HG02642 (cell line): ENCODE measurements at regions not wholly inside any gene's neighbourhood (a gene's known extent, or its start where the extent isn't known, plus 50 kb on each side); places are given as distances from the start of the nearest gene placed in this dataset.
"Not testable (repeated sequence)": the region's sequence is repeated elsewhere in the genome, so short reads cannot be mapped to it uniquely, and the experiment has no call there.

ENCODE experiments used
- ATAC-seq: cut with Tn5 transposase; IDR thresholded peaks from one replicate; pipeline ENCODE4 v1.9.1; 2021; ENCODE audit warnings: mild to moderate bottlenecking; ENCODE audit not compliant: unreplicated experiment, poor library complexity

GRCh38 chr18:29840089-29840488 is 1202.5 kb downstream of the DSC3 start:
- ATAC-seq = no peak

GRCh38 chr18:29838961-29839360 is 1203.6 kb downstream of the DSC3 start:
- not testable (repeated sequence) for ATAC-seq

- ATAC-seq = no peak
Measured at GRCh38 chr18:29838556-29838955, 1204.0 kb downstream of the DSC3 start.

GRCh38 chr18:29823671-29824070 is 1218.9 kb downstream of the DSC3 start:
- no peak for ATAC-seq

- no peak for ATAC-seq
Measured at GRCh38 chr18:29821544-29821943, 1221.0 kb downstream of the DSC3 start.

- ATAC-seq = no peak
Measured at GRCh38 chr18:29811519-29811918, 1231.0 kb downstream of the DSC3 start.

GRCh38 chr18:29780816-29781215 is 1261.7 kb downstream of the DSC3 start:
- no peak for ATAC-seq

- ATAC-seq = no peak
Measured at GRCh38 chr18:29779096-29779495, 1263.4 kb downstream of the DSC3 start.

GRCh38 chr18:29753379-29753778 is 1289.2 kb downstream of the DSC3 start:
- no peak for ATAC-seq

- no peak for ATAC-seq
Measured at GRCh38 chr18:29749704-29750103, 1292.8 kb downstream of the DSC3 start.

- ATAC-seq = no peak
Measured at GRCh38 chr18:29741461-29741860, 1301.1 kb downstream of the DSC3 start.

GRCh38 chr18:29737620-29738019 is 1304.9 kb downstream of the DSC3 start:
- ATAC-seq = no peak

GRCh38 chr18:29737190-29737589 is 1305.4 kb downstream of the DSC3 start:
- no peak for ATAC-seq

GRCh38 chr18:29730073-29730472 is 1312.5 kb downstream of the DSC3 start:
- no peak for ATAC-seq

- ATAC-seq = no peak
Measured at GRCh38 chr18:29726646-29727045, 1315.9 kb downstream of the DSC3 start.

GRCh38 chr18:29723486-29723885 is 1319.1 kb downstream of the DSC3 start:
- ATAC-seq = not testable (repeated sequence)

GRCh38 chr18:29715960-29716359 is 1326.6 kb downstream of the DSC3 start:
- not testable (repeated sequence) for ATAC-seq

- no peak for ATAC-seq
Measured at GRCh38 chr18:29712785-29713184, 1329.8 kb downstream of the DSC3 start.

- no peak for ATAC-seq
Measured at GRCh38 chr18:29711932-29712331, 1330.6 kb downstream of the DSC3 start.

- ATAC-seq = no peak
Measured at GRCh38 chr18:29693334-29693733, 1349.2 kb downstream of the DSC3 start.

GRCh38 chr18:29681578-29681977 is 1361.0 kb downstream of the DSC3 start:
- ATAC-seq = no peak

GRCh38 chr18:29664278-29665036 is 1378.1 kb downstream of the DSC3 start:
- no peak for ATAC-seq
